HG03342 (cell line): ENCODE measurements at regions not wholly inside any gene's neighbourhood (a gene's known extent, or its start where the extent isn't known, plus 50 kb on each side); places are given as distances from the start of the nearest gene placed in this dataset.

ENCODE experiments used
- ATAC-seq: cut with Tn5 transposase; IDR thresholded peaks from one replicate; pipeline ENCODE4 v1.9.1; 2021; ENCODE audit warnings: mild to moderate bottlenecking, moderate library complexity; ENCODE audit not compliant: unreplicated experiment

DNA sequence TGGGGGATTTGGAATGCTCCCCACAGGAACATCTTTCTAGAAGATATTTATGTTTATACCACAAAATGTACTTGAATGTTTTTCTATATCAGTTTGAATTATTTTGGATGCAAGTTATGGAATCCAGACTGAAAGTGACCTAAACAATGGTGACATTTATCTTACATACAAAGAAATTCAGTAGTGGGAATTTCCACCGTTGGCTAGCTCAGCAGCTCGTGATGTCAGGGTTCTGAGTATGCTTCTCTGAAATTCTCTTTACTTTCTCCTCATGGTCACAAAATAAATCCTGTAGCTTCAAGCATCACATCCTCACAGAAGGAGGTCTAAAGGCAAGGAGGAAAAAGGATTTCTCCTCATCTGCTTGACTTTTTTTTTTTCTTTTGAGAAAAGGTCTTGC, 105.3 kb downstream of the AKAIN1 start:
- ATAC-seq: no peak

DNA sequence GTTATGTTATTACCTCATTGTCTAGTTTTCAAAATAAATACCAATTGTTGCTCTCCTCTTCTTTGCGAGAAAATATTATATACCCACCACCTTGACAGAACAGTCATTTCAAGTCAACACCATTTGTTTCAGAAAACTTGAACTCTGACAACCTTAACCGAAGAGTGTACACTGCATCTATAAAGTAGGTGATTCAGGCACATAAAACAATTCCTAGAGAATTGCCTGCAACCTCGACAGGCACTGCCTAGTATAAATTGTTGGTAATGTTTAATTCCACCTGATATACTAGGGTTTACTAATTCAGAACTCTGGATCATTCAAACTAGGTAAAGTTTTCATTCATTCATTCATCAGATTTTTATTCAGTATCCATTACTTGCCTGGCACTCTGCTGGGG, 121.8 kb downstream of the AKAIN1 start:
- ATAC-seq: no peak

DNA sequence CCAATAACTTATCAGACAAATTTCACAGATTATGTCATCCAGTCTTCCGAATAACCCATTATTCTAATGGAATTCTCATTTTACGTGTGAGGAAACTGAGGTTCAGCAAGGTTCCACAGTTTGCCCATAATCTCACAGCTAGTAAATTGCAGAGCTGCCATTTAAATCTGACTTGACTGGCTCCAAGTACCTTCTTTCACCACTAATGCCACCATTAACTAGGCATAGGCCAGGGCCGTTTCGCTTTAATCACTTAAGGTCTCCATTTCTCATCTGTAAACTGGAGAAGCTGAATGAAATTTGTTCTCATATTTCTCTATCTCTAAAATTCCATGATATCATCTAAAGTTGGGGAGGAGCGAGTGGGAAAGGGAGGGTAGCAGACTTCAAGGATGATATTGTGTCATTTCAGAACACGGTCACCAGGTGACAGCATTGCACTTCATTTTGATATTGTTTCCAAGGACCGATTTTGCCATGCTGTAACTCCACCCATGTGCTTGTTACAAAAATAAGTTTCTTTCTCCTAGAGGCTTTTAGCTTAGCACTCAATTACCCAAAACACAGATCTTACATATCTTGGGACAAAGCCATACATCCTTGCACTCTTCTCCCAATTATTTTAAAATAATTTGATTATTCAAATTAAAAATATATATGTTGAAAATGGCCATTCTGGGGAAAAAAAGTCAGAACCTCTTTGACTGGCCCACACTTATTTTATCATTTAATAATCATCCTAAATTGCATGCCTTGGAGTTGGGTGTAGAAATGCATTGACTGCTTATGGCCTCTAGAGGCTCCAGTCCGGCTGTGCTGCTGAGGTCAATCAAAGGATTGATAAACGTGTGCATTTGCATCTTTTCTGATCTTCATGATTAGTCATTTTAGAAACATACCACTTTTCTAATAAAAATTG, 123.8 kb downstream of the AKAIN1 start:
- ATAC-seq: no peak

DNA sequence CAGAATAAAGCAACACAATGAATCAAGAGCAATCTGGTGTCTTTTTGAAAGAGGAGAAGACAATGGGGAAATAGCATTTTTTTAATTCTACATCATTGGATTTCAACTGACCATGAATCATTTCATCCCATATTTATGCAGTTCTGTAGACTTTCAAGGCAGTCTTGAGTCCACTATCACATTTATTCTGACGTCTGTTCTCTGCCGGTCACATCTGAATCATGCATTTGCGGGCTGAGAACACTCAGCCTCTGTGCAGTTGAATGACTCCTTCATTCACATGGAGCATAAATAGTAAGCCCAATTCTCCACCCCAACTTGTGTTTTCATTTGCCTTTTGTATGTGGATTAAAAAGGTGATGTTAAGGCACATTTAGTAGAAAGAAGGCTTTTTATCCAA, 128.2 kb downstream of the AKAIN1 start:
- ATAC-seq: no peak

DNA sequence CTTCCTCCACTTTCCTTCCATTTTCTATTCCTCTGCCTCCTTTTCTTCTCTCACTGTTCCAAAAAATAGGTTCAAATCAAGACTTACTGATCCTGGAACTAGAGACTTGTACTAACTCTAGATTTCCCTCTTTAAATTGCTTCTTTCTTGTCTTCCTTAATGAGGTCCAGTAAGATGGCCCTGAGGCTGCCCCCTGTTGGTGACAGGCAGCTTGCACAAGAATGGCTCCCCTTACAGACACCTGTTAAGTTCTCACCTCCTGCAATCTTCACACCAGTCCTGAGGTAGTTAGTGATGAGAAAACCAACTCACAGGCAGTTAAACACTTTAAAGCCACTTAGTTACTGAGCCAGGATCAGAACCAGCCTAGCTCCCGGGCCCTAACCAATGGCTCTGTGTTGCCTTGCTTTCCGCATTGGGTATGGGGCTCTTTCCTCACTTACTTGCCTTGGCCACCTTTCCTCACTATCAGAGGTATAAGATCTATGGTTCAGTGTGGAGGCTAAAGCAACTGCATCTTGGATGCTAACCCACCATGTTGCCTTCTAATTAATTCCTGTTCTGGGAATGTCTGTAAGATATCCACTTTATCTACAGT, 130.6 kb downstream of the AKAIN1 start:
- ATAC-seq: peak; percentile 56

DNA sequence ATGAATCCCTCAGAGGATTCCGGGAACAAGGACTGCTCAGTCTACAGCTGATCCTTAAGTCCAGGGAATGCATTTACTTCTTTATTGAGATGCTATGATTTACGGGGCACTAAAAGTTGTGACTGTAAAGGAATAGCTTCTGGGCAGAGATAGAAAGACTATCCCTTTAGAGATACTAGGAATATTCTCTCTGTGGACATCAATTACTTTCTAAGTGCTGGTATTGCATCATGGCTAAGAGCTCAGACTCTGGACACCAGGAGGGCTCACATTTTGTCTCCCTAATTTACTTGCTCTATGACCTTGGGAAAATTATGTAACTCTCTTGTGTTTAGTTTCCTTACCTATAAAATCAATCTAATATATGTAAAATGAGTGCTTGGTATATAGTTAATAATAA, 131.4 kb downstream of the AKAIN1 start:
- ATAC-seq: no peak

DNA sequence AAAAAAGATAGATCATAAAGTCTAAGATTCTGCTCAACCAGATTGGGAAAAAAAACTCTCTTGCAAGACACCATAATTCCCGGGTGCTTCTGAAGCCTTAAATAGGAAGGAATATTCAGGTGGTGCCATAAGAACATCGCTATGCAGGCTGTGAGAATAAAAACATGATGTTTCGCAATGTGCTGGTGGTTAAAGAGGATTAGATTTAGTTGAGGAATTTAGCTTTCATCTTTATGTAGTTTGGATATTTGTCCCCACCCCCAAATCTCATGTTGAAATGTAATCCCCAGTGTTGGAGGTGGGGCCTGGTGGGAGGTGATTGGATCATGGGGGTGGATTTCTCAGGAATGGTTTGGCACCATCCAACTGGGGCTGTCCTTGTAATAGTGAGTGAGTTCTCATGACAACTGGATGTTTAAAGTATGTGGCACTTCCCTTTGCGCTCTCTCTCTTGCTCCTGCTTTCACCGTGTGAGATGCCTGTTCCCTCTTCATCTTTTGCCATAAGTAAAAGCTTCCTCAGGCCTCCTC, 132.2 kb downstream of the AKAIN1 start:
- no peak for ATAC-seq

DNA sequence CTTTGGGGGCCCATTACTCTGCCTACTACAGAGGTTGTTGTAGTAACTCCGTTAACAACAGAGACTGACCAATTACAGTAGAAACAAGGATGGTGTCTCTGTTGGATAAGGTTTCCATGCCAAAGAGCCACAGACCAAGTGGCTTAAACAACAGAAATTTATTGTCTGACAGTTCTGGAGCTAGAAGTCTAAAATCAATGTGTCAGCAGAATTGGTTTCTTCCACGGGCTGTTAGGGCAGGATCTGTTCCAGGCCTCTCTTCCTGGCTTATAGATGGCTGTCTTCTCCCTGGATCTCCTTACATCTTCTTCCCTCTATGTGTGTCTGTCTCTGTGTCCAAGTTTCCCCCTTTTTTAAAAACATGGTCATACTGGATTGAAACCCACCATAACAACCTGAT, 135.3 kb downstream of the AKAIN1 start:
- no peak for ATAC-seq

DNA sequence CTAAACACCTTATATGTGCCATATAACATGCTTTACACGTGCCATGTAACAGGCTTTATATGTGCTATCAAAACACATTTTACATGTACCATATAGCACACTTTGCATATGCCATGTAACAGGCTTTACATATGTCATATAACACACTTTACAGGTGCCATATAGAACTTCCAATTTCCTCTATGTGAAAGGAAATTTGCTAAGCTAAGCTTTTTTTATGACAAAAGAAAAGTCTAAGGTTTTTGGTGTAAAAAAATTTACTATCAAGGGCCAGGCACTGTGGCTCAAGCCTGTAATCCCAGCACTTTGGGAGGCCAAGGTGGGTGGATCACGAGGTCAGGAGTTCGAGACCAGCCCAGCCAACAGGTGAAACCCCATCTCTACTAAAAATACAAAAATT, 136.5 kb downstream of the AKAIN1 start:
- ATAC-seq: no peak

DNA sequence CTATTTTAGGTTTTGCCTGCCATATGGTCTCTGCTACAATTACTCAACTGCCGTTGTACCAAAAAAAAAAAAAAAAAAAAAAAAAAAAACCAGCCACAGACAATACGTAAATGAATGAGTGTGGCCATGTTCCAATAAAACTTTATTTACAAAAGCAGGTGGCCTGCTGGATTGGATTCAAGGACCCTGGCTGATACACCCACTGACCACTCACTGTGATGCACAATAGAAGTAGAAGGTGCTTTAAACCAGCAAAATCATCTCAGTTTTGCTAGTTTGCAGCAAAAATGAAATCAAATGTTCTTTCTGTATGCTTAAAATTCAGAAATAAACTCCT, 137.4 kb downstream of the AKAIN1 start:
- no peak for ATAC-seq

DNA sequence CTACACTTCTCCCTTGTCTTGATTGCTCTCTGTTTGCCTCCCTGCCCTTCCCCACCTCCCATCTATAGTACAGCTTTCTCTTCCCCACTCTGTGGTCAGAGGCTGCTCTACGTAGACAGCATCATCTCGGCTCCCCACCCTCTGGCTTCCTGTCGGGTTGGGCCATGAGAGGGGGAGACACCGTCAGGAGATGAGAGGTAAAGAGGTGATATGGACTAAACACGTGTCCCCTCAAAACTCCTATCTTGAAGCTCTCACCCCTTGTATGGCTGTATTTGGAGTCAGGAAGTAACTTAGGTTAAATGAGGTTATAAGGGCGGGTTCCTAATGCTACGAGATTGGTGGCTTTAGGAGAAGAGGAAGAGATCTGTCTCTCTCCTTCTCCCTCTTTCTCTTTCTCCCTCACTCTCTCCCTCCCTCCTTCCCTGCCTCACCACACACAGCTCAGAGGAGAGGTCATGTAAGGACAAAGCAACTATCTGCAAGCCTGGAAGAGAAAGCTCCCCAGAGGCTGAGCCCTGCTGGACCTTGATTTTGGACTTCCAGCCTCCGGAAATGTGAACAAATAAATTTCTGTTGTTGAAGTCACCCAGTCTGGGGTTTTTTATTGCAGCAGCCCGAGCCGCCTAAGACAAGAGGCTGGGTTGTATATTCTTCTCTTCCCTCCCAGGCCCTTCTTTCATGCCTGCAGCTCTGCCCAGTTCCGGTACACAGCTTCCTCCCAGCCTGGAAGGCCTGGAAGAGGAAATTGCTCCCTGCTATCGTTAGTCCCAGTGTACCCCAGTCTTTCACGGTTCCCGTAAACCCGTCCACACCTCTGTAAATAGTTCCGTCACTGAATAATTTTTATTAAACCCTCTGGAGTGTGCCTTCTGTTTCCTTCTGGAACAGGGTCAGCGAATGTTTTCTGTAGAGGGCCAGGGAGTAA, 138.0 kb downstream of the AKAIN1 start:
- ATAC-seq: peak; percentile 60

DNA sequence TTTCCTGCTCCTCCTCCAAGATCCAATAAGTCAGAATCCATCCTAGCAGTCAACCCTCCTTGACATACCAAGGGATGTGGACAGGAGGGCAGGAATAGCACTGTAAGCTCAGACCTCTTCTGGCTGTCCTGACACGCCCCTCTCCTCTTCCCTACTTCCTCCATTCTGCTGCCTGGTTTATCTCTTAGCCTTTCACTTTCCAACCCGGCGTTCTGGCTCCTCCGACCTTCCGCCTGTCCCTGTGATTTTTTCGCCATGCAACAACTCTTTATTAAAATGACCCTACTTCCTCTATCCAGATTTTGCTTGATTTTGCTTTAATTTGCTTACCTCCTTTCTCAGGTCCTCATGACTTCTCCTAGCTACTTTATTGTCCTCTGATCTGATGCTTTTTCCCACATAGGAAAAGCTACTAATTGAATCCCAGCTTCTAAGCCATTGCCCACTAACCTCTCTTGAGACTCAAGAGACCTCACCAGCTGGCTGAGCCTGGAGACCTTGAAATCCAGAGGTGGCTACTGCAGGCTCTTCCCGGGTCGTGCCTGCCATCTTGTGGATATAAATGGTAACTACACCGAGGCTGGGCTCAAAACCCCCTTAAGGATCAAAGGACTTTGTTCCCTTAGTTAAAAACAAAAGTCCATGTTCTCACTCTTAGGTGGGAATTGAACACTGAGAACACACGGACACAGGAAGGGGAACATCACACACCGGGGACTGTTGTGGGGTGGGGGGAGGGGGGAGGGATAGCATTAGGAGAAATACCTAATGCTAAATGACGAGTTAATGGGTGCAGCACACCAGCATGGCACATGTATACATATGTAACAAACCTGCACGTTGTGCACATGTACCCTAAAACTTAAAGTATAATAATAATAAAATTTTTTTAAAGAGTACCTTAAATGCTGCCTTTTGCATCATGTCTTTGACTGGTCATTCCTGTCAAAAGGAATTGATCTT, 139.4 kb downstream of the AKAIN1 start:
- ATAC-seq: peak; percentile 84

DNA sequence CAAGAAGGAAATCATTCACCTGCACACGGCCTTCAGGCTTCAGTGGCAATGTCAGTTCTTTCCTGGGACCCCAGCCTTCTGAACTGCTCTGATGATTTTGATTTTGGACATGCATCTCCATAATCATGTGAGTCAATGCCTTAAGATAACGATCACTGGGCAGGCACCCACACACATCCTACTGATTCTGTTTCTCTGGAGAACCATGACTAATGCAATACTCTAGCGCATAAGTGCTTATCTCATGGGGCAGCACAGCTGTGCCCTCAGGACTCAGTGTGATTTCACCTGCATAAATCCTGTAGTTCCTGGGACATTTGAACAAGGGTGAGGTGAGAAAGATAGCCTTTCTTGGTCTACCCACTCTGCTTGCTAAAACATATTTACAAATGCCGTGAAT, 144.6 kb downstream of the AKAIN1 start:
- no peak for ATAC-seq

DNA sequence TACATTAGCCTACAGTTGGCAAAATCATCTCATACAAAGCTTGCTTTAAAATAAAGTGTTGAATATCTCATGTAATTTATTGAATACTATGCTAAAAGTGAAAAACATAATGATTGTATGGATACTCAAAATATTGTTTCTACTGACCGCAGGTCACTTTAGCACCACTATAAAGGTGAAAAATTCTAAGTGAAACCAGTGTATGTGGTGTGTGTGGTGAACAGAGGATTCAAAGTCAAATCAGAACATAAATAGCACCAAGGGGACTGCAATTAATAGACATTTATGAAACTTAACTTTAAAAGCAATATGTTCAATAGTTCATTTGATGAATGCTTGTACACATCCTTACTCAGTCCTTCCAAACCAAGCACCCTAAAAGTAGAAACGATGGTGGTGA, 145.8 kb downstream of the AKAIN1 start:
- no peak for ATAC-seq

DNA sequence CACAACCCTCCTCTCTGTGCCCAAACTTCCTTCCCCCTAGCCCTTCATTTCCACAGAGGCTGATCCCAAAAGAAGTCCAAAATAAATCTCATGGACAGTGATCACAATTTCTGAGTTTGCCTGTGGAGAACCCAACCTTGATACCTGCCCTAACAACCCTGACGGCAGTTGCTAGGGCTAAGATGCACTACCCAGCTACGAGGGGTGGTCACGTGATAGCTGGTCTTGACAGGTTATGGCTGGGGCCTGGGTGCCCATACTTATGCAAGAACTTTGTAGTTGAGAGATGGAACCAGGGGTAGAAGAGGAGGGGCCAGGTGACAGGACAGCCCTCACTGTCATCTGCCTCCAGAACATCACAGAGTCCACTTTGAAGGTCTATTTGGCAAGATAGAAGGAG, 147.9 kb downstream of the AKAIN1 start:
- ATAC-seq: no peak

DNA sequence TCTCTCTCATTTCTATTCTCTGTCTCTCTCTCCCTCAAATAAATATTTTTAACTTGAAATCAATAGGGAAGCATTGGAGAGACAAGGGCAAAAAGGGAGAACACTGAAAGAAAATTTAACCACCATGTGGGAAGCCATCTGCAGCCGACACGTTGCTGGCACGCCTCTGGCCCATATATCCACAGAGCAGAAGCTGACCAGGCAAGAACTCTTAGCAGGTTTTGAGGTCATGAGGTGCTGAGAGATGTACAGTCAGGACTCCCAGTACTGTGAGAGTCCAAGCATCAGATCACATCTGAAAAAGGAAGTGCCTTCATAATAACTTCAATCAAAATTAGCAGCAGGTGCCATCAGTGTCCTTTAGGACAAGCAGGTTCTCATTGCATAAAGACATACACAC, 156.6 kb downstream of the AKAIN1 start:
- ATAC-seq: no peak

DNA sequence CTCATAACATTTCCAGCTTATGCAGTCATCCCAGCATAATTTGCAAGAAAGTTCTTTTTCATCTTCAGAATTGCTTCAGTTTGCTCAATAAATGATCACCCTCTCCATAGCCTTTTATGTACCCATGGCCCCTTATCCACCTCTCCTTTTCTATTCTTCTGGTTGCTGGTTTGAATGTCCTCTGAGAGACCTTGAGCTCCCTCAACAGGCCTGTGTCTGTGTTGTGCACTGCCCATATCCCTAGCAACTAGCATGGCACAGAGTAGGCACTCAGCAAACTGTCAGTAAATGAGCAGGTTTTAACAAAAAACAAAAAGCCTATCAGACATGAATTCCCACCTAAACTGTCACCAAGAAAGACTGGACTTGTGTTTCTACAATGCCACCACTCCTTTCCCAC, 160.5 kb downstream of the AKAIN1 start:
- ATAC-seq: no peak

DNA sequence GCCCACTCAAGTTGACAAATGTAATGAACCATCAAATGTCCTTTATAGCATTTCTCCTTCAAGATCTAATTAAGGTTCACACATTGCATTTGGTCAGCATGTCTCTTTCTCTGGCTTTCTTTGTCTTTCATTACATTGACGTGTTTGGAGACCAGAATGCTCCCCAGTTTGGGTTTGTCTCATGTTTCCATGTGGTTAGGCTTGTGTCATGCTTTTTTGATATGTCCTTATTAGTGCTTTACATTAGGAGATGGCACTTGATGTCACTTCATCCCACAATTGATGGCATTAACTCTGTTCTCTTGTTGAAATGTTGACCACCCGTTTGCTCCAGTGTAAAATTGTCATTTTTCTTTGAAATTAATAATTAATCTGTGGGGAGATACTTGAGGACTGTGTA, 165.8 kb downstream of the AKAIN1 start:
- no peak for ATAC-seq

DNA sequence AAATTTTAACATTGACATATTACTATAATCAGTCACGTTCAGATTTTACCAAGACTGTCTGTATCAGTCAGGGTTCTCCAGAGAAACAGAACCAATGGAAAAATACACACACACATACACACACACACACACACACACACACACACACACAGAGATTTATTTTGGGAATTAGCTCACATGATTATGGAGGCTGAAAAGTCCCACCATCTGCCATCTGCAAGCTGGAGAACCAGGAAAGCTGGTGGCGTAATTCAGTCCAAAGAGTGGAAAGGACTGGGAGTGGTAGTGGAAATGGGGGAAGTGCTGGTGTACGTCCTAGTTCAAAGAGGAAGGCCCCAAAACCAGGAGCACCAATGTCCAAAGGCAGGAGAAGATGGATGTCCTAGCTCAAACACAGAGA, 166.4 kb downstream of the AKAIN1 start:
- ATAC-seq: no peak

DNA sequence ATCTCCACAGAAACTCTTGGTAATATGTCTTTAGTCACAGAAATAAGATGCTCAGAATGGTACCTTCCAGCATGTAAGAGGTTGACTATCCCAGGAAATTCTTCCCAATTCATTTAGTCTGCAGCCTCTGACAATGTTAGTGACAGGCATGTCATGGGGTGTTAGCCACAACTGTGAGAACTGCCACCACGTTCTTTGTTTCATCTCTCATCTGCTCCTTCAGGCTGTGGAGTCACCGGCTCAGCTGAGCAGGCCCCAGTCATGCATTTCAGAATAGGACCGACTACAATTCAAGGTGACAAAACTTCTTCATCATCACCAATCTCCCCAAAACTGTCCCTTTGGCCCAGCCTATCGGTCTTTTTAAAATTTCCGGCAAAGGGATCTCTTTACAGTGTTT, 167.5 kb downstream of the AKAIN1 start:
- no peak for ATAC-seq
